ENCODE measurements at regions not wholly inside any gene's neighbourhood (a gene's known extent, or its start where the extent isn't known, plus 50 kb on each side); places are given as distances from the start of the nearest gene placed in this dataset.

DNA sequence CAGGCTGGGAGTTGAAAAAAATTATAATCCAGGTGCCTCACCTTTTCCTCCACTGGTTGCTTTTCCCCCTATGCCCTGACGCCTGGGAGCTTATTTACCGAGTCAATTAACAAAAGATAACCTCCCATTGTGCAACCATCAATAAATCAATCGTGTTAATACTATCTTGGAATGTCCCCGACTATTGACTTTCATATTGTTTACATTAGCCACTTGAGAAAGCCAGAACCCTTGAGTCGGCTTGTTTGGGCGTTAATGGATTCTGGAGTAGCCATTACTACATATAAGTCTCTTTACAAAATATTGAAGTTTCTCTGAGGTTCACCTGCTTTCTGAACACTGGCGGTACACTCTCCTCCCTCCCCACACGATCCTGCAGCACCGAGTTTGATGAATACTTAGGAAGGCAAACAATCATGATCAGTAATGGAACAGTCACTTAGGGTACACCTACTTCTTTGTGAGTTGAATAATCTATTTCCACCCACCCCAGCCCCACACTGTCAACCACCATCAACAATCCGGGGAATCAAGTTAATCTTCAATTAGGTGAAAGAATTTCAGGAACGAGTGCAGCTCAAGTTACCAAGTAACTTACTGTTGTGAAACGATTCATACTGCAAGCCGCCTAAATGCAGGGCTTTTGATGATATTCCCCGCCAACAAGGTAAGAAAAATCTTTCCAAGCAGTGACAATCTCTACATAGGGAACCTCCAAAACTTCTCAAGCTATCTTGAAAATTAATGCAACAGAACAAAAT lies 159.3 kb upstream of the NR2F2 start (continued):
- no peak for TF ChIP-seq REST (IDR thresholded peaks at IDR 0.05; ENCODE audit: low read depth, low read length)

GRCh38 chr15:96171853-96172296 lies 158.6 kb upstream of the NR2F2 start:
- Histone ChIP-seq H3F3A (replicated peaks; ENCODE audit: insufficient read depth) (no peaks in the 10 kb centered on the region), H3K4me2 (no peak overlapping the region), H3K4me1 (ENCODE audit: control insufficient read depth in 1 of 2, insufficient read depth in 2 of 2, low read depth in 1 of 2, low read length in 1 of 2) (no peaks in the 10 kb centered on the region), H3K4me3 (ENCODE audit: low read depth in 2 of 2, low read length in 1 of 2) (no peak overlapping the region), H2AFZ (ENCODE audit: low read depth) (no peak overlapping the region), H3K79me2 (ENCODE audit: insufficient read depth) (no peaks in the 10 kb centered on the region), H3K9ac (no peak overlapping the region), H3K9me3 (no peaks in the 10 kb centered on the region), H3K36me3 (replicated peaks in 1 of 2; ENCODE audit: control insufficient read depth in 1 of 2, insufficient read depth in 2 of 2, low read length in 1 of 2) (no peaks in the 10 kb centered on the region), H3K27me3 (ENCODE audit: insufficient read depth) (no peaks in the 10 kb centered on the region; the same call in 1 of the 2 replicates), H3K27ac (ENCODE audit: low read depth in 2 of 2, low read length in 1 of 2) (no peak overlapping the region), H4K20me1 (ENCODE audit: insufficient read depth) (no peaks in the 10 kb centered on the region), H3K9me2 (no peaks in the 10 kb centered on the region)
- 1% methylated on average over 5 of the region's 5 CpGs for WGBS (ENCODE audit: low lambda C conversion rate)
- ChIA-PET POLR2A (no interaction called here), CTCF (no interaction called here)
- TF ChIP-seq JUND (IDR thresholded peaks at IDR 0.05) (no peak), FOXJ3 (CRISPR knock-in tag; IDR thresholded peaks at IDR 0.05) (no peak), RAD21 (IDR thresholded peaks at IDR 0.05; ENCODE audit: low read length) (no peak), MXI1 (IDR thresholded peaks at IDR 0.05; ENCODE audit: low read depth, low read length) (no peak), EZH2phosphoT487 (IDR thresholded peaks at IDR 0.05; ENCODE audit: borderline replicate concordance, low read depth) (no peak), RFX5 (IDR thresholded peaks at IDR 0.05; ENCODE audit: low read length) (no peak)
- TF ChIP-seq, protein P1, sequence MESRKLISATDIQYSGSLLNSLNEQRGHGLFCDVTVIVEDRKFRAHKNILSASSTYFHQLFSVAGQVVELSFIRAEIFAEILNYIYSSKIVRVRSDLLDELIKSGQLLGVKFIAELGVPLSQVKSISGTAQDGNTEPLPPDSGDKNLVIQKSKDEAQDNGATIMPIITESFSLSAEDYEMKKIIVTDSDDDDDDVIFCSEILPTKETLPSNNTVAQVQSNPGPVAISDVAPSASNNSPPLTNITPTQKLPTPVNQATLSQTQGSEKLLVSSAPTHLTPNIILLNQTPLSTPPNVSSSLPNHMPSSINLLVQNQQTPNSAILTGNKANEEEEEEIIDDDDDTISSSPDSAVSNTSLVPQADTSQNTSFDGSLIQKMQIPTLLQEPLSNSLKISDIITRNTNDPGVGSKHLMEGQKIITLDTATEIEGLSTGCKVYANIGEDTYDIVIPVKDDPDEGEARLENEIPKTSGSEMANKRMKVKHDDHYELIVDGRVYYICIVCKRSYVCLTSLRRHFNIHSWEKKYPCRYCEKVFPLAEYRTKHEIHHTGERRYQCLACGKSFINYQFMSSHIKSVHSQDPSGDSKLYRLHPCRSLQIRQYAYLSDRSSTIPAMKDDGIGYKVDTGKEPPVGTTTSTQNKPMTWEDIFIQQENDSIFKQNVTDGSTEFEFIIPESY (IDR thresholded peaks at IDR 0.05; ENCODE audit: borderline replicate concordance, low read depth): no peak
- DNase-seq: no peak

- 17% methylated on average over 6 of the region's 6 CpGs for WGBS (ENCODE audit: low lambda C conversion rate)
- Histone ChIP-seq H3K27ac (ENCODE audit: low read depth in 2 of 2, low read length in 1 of 2) (no peak overlapping the region), H3K9ac (no peak overlapping the region), H3F3A (replicated peaks; ENCODE audit: insufficient read depth) (no peaks in the 10 kb centered on the region), H3K9me3 (no peaks in the 10 kb centered on the region), H3K36me3 (replicated peaks in 1 of 2; ENCODE audit: control insufficient read depth in 1 of 2, insufficient read depth in 2 of 2, low read length in 1 of 2) (no peaks in the 10 kb centered on the region), H2AFZ (ENCODE audit: low read depth) (no peak overlapping the region), H3K79me2 (ENCODE audit: insufficient read depth) (no peaks in the 10 kb centered on the region), H3K4me2 (no peak overlapping the region), H3K27me3 (ENCODE audit: insufficient read depth) (no peaks in the 10 kb centered on the region; the same call in 1 of the 2 replicates), H3K9me2 (no peaks in the 10 kb centered on the region), H4K20me1 (ENCODE audit: insufficient read depth) (no peaks in the 10 kb centered on the region), H3K4me1 (ENCODE audit: control insufficient read depth in 1 of 2, insufficient read depth in 2 of 2, low read depth in 1 of 2, low read length in 1 of 2) (no peaks in the 10 kb centered on the region), H3K4me3 (ENCODE audit: low read depth in 2 of 2, low read length in 1 of 2) (no peak overlapping the region)
- ChIA-PET CTCF (no interaction called here), POLR2A (no interaction called here)
- DNase-seq: no peak
- TF ChIP-seq MEF2A (IDR thresholded peaks at IDR 0.05; ENCODE audit: borderline replicate concordance, low read depth) (no peak), SIN3A (IDR thresholded peaks at IDR 0.05; ENCODE audit: borderline replicate concordance, low read depth, low read length) (no peak), RFX5 (IDR thresholded peaks at IDR 0.05; ENCODE audit: low read length) (no peak), NFIC (IDR thresholded peaks at IDR 0.05; ENCODE audit: borderline replicate concordance) (no peak), FOXJ3 (CRISPR knock-in tag; IDR thresholded peaks at IDR 0.05) (no peak), YY1 (IDR thresholded peaks at IDR 0.05; ENCODE audit: low read depth) (no peak), POLR2AphosphoS5 (IDR thresholded peaks at IDR 0.05; ENCODE audit: low read depth, low read length) (no peak), GATA2 (CRISPR knock-in tag; IDR thresholded peaks at IDR 0.05) (no peak), MAX (IDR thresholded peaks at IDR 0.05; ENCODE audit: low read depth) (no peak), EP300 (IDR thresholded peaks at IDR 0.05; ENCODE audit: borderline replicate concordance in 1 of 2, low read depth in 1 of 2, low read length in 1 of 2) (no peak), RAD21 (IDR thresholded peaks at IDR 0.05; ENCODE audit: low read length) (no peak), ELF1 (IDR thresholded peaks at IDR 0.05) (no peak), GABPA (IDR thresholded peaks at IDR 0.05; ENCODE audit: low read depth) (no peak)
- TF ChIP-seq, protein P2, sequence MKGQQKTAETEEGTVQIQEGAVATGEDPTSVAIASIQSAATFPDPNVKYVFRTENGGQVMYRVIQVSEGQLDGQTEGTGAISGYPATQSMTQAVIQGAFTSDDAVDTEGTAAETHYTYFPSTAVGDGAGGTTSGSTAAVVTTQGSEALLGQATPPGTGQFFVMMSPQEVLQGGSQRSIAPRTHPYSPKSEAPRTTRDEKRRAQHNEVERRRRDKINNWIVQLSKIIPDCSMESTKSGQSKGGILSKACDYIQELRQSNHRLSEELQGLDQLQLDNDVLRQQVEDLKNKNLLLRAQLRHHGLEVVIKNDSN (IDR thresholded peaks at IDR 0.05; ENCODE audit: borderline replicate concordance, low read depth): no peak
Observed at GRCh38 chr15:96172417-96172816, 158.1 kb upstream of the NR2F2 start.
